ENCODE measurements at regions not wholly inside any gene's neighbourhood (a gene's known extent, or its start where the extent isn't known, plus 50 kb on each side); places are given as distances from the start of the nearest gene placed in this dataset.

GRCh38 chr5:73302797-73303147, 129.8 kb downstream of the TMEM174 start:
- H2BK120ac ChIP-seq (ENCODE audit: low read depth, low read length) = no peak overlapping the region
- H4K20me1 ChIP-seq (ENCODE audit: insufficient read depth, low read length) = no peaks in the 10 kb centered on the region
- H3K9ac ChIP-seq (ENCODE audit: low read depth, low read length) = no peak overlapping the region
- no peaks in the 10 kb centered on the region for H3K79me1 ChIP-seq (ENCODE audit: low read depth in 1 of 2, low read length in 2 of 2)
- no peak overlapping the region for H4K8ac ChIP-seq (ENCODE audit: low read depth in 2 of 2, low read length in 2 of 2)
- H3K14ac ChIP-seq (replicated peaks; ENCODE audit: low read depth, low read length) = no peak overlapping the region
- H3K4ac ChIP-seq (ENCODE audit: low read depth, low read length) = no peak overlapping the region
- H3K4me2 ChIP-seq (ENCODE audit: low read depth, low read length) = no peak overlapping the region
- H2AK9ac ChIP-seq (replicated peaks; ENCODE audit: low read depth, low read length, poor library complexity) = no peak overlapping the region
- in situ Hi-C loops (cut with MboI; ENCODE audit: low sequenced_read_pairs) = no loop called here
- TF ChIP-seq MAFK (IDR thresholded peaks at IDR 0.05; ENCODE audit: low read depth, low read length) = no peak
- TF ChIP-seq CEBPB (IDR thresholded peaks at IDR 0.05; ENCODE audit: low read depth, low read length) = no peak
- no peak for TF ChIP-seq RCOR1 (IDR thresholded peaks at IDR 0.05; ENCODE audit: insufficient replicate concordance, low read length)
- TF ChIP-seq CTCF (conservative IDR thresholded peaks at IDR 0.05; ENCODE audit: low read depth, low read length) = no peak
- TF ChIP-seq CHD1 (IDR thresholded peaks at IDR 0.05; ENCODE audit: low read depth, low read length) = no peak
- TF ChIP-seq FOS (IDR thresholded peaks at IDR 0.05; ENCODE audit: low read depth, low read length) = no peak
- no peak for TF ChIP-seq BHLHE40 (IDR thresholded peaks at IDR 0.05; ENCODE audit: low read depth, low read length)
- no peak overlapping the region for H3K56ac ChIP-seq (ENCODE audit: extremely low read depth, insufficient read depth, low read length)
- H3K27ac ChIP-seq (ENCODE audit: insufficient read depth, low read length) = no peak overlapping the region
- intact Hi-C loops (cut with micrococcal nuclease) = no loop called here
- no peak overlapping the region for H2AK5ac ChIP-seq (ENCODE audit: low read depth, low read length)
- no peaks in the 10 kb centered on the region for H3K36me3 ChIP-seq (ENCODE audit: control insufficient read depth, insufficient read depth, low read length)
- BruUV-seq (replicated peaks) = no TSS peak
- no CpG with 5 or more reads among the region's 9 CpGs for WGBS, 2 experiments (ENCODE audit: extremely low coverage in 2 of 2, insufficient read length in 1 of 2)
- H3K9me3 ChIP-seq (ENCODE audit: control insufficient read depth, insufficient read depth, low read length) = no peaks in the 10 kb centered on the region; the same call in 1 of the 2 replicates
- H3K4me3 ChIP-seq (ENCODE audit: insufficient read depth, low read depth, low read length) = no peak overlapping the region
- no peak overlapping the region for H2BK5ac ChIP-seq (ENCODE audit: low read depth, low read length, poor library complexity, severe bottlenecking)
- no peak overlapping the region for H3K18ac ChIP-seq (ENCODE audit: low read depth, low read length)
- H4K5ac ChIP-seq (ENCODE audit: low read depth, low read length) = no peak overlapping the region
- H3K27me3 ChIP-seq (ENCODE audit: control insufficient read depth, insufficient read depth, low read length) = peaks cover 13% of the 10 kb centered on the region
- dilution Hi-C loops (cut with HindIII; ENCODE audit: low sequenced_read_pairs, unreplicated experiment) = no loop called here
- H2BK15ac ChIP-seq (ENCODE audit: low read depth, low read length) = no peak overlapping the region
- no peaks in the 10 kb centered on the region for H3K9me1 ChIP-seq (ENCODE audit: insufficient read depth, low read length)
- DNase-seq (no peak), ATAC-seq (ENCODE audit: low read depth) (no peak)
- no peak overlapping the region for H2AFZ ChIP-seq (replicated peaks; ENCODE audit: low read length, poor library complexity)
- CTCF ChIA-PET = no interaction called here
- POLR2A ChIA-PET (ENCODE audit: unreplicated experiment) = no interaction called here
- H4K91ac ChIP-seq (ENCODE audit: insufficient read depth, low read depth, low read length) = no peak overlapping the region
- H2BK20ac ChIP-seq (ENCODE audit: low read depth, low read length) = no peak overlapping the region
- H3K4me1 ChIP-seq (ENCODE audit: control insufficient read depth, insufficient read depth, low read length) = peaks cover 4% of the 10 kb centered on the region; the same call in 1 of the 2 replicates
- no peak overlapping the region for H3K23ac ChIP-seq (ENCODE audit: low read depth, low read length)

All from IMR-90 (cell line).